Endodermal cell (in vitro differentiated cells): ENCODE measurements at regions not wholly inside any gene's neighbourhood (a gene's known extent, or its start where the extent isn't known, plus 50 kb on each side); places are given as distances from the start of the nearest gene placed in this dataset.
"Not testable (repeated sequence)": the region's sequence is repeated elsewhere in the genome, so short reads cannot be mapped to it uniquely, and the experiment has no call there.

Experiments
- DNase-seq: peaks from one replicate; pipeline ENCODE4 v3.0.0-alpha.2; 2017
- H3K27ac ChIP-seq: 2 replicates; pipeline ENCODE4 v1.5.1; 2013; ENCODE audit warnings: mild to moderate bottlenecking, low read depth, low read length, moderate library complexity
- H3K27me3 ChIP-seq: 2 replicates; pipeline ENCODE4 v1.6.1; 2013; ENCODE audit warnings: mild to moderate bottlenecking, low read length, moderate library complexity; ENCODE audit not compliant: insufficient read depth, control insufficient read depth, poor library complexity, severe bottlenecking
- H3K36me3 ChIP-seq: 2 replicates; pipeline ENCODE4 v1.7.0; 2013; ENCODE audit warnings: mild to moderate bottlenecking, low read length, moderate library complexity; ENCODE audit not compliant: control insufficient read depth, insufficient read depth
- H3K4me1 ChIP-seq: one replicate; pipeline ENCODE4 v1.7.0; 2013; ENCODE audit warnings: low read length; ENCODE audit not compliant: control insufficient read depth, insufficient read depth
- H3K4me3 ChIP-seq: 2 replicates; pipeline ENCODE4 v1.5.1; 2013; ENCODE audit warnings: mild to moderate bottlenecking, low read length, moderate library complexity
- H3K9ac ChIP-seq: 2 replicates; pipeline ENCODE4 v1.6.1; 2013; ENCODE audit warnings: mild to moderate bottlenecking, low read length, moderate library complexity; ENCODE audit not compliant: poor library complexity, severe bottlenecking; ENCODE audit errors: extremely low read depth
- H3K9me3 ChIP-seq: 2 replicates; pipeline ENCODE4 v1.6.1; 2013; ENCODE audit warnings: mild to moderate bottlenecking, low read length, moderate library complexity; ENCODE audit not compliant: control insufficient read depth
- H3K27ac Mint-ChIP-seq: 2 replicates; pipeline ENCODE4 v1.8.0; 2020; ENCODE audit warnings: mixed read lengths
- H3K27me3 Mint-ChIP-seq: 2 replicates; pipeline ENCODE4 v1.8.0; 2021; ENCODE audit warnings: mild to moderate bottlenecking, mixed read lengths; ENCODE audit not compliant: insufficient read depth
- H3K36me3 Mint-ChIP-seq: 2 replicates; pipeline ENCODE4 v1.8.0; 2020; ENCODE audit warnings: low read depth, mixed read lengths
- H3K4me1 Mint-ChIP-seq: 2 replicates; pipeline ENCODE4 v1.8.0; 2020; ENCODE audit warnings: mixed read lengths
- H3K4me3 Mint-ChIP-seq: 2 replicates; pipeline ENCODE4 v1.8.0; 2020; ENCODE audit warnings: mild to moderate bottlenecking, moderate library complexity, mixed read lengths
- H3K9me3 Mint-ChIP-seq: 2 replicates; pipeline ENCODE4 v1.8.0; 2020; ENCODE audit warnings: mild to moderate bottlenecking, mixed read lengths
- CTCF ChIP-seq: fragments of 200-600 bp; sonication (generic); conservative IDR thresholded peaks from 2 replicates; pipeline ENCODE4 v1.5.0; 2021; ENCODE audit warnings: antibody characterized with exemption, mild to moderate bottlenecking
- WGBS, 2 experiments: methylation state at CpG; one replicate each; pipeline versions ENCODE4 v1.1.5 to v1.1.7; 2013; ENCODE audit warnings: missing lambda C conversion rate in 2 of 2, mixed read lengths in 1 of 2; ENCODE audit not compliant: insufficient coverage in 1 of 2, insufficient read length in 1 of 2; 5-methylcytosine and 5-hydroxymethylcytosine counted together

GRCh38 chr1:98286656-98287055 is 365.8 kb upstream of the DPYD start:
- Histone ChIP-seq H3K9ac (no peak overlapping the region), H3K4me1 (no peaks in the 10 kb centered on the region), H3K27ac (no peak overlapping the region), H3K27me3 (no peaks in the 10 kb centered on the region), H3K4me3 (no peak overlapping the region), H3K9me3 (no peaks in the 10 kb centered on the region), H3K36me3 (no peaks in the 10 kb centered on the region)
- WGBS, 2 experiments, result 100% methylated on average over 1 of the region's 1 CpG; no CpG with 5 or more reads in 1 of the 2 experiments
- no peak overlapping the region for H3K4me3 Mint-ChIP-seq
- no peaks in the 10 kb centered on the region for H3K4me1 Mint-ChIP-seq
- H3K27me3 Mint-ChIP-seq, result no peaks in the 10 kb centered on the region
- no peak overlapping the region for H3K27ac Mint-ChIP-seq
- no peaks in the 10 kb centered on the region for H3K9me3 Mint-ChIP-seq
- DNase-seq, result no peak
- no peaks in the 10 kb centered on the region for H3K36me3 Mint-ChIP-seq
- no peak for TF ChIP-seq CTCF

GRCh38 chr1:98285286-98285685 is 364.5 kb upstream of the DPYD start:
- not testable (repeated sequence) for H3K27ac ChIP-seq, H3K27me3 ChIP-seq, H3K27ac Mint-ChIP-seq, H3K4me3 Mint-ChIP-seq, H3K36me3 ChIP-seq, H3K9me3 ChIP-seq, H3K4me1 Mint-ChIP-seq, H3K9ac ChIP-seq, DNase-seq, H3K27me3 Mint-ChIP-seq, H3K36me3 Mint-ChIP-seq, H3K4me1 ChIP-seq, H3K9me3 Mint-ChIP-seq, H3K4me3 ChIP-seq
- 87 to 100% methylated on average over 1 to 2 of the region's 2 CpGs for WGBS, 2 experiments

GRCh38 chr1:98280049-98280448 is 359.2 kb upstream of the DPYD start:
- H3K9me3 ChIP-seq, result no peaks in the 10 kb centered on the region
- H3K4me1 ChIP-seq, result peaks cover 25% of the 10 kb centered on the region
- no peak for DNase-seq
- H3K36me3 Mint-ChIP-seq, result no peaks in the 10 kb centered on the region
- H3K36me3 ChIP-seq, result no peaks in the 10 kb centered on the region
- H3K4me3 Mint-ChIP-seq, result no peak overlapping the region
- H3K9me3 Mint-ChIP-seq, result no peaks in the 10 kb centered on the region
- no peak overlapping the region for H3K4me3 ChIP-seq
- no peaks in the 10 kb centered on the region for H3K27me3 ChIP-seq
- H3K4me1 Mint-ChIP-seq, result peaks cover 45% of the 10 kb centered on the region
- no peak overlapping the region for H3K9ac ChIP-seq
- no peaks in the 10 kb centered on the region for H3K27me3 Mint-ChIP-seq
- TF ChIP-seq CTCF, result no peak
- WGBS, 2 experiments, result 80 to 87% methylated on average over 2 to 4 of the region's 4 CpGs
- H3K27ac Mint-ChIP-seq, result no peak overlapping the region
- H3K27ac ChIP-seq, result no peak overlapping the region

- peaks cover 14% of the 10 kb centered on the region for H3K9me3 Mint-ChIP-seq
- Histone ChIP-seq H3K4me1 (peaks cover 25% of the 10 kb centered on the region), H3K27ac (no peak overlapping the region), H3K4me3 (no peak overlapping the region), H3K36me3 (no peaks in the 10 kb centered on the region), H3K27me3 (no peaks in the 10 kb centered on the region), H3K9ac (no peak overlapping the region), H3K9me3 (peaks cover 17% of the 10 kb centered on the region)
- no peak overlapping the region for H3K4me3 Mint-ChIP-seq
- no peak for TF ChIP-seq CTCF
- H3K4me1 Mint-ChIP-seq, result peaks cover 45% of the 10 kb centered on the region
- H3K27me3 Mint-ChIP-seq, result no peaks in the 10 kb centered on the region
- DNase-seq, result no peak
- 67 to 72% methylated on average over 1 to 2 of the region's 3 CpGs for WGBS, 2 experiments
- H3K27ac Mint-ChIP-seq, result peak overlapping the region; percentile 87
- H3K36me3 Mint-ChIP-seq, result peaks cover 6% of the 10 kb centered on the region
Observed at GRCh38 chr1:98278055-98278454, 357.2 kb upstream of the DPYD start.
